ENCODE measurements at regions not wholly inside any gene's neighbourhood (a gene's known extent, or its start where the extent isn't known, plus 50 kb on each side); places are given as distances from the start of the nearest gene placed in this dataset.

- no peak for TF ChIP-seq CTCF (IDR thresholded peaks at IDR 0.05)
- Mint-ChIP-seq H3K27me3 (ENCODE audit: low read depth in 2 of 2) (no peaks in the 10 kb centered on the region), H3K9me3 (peaks cover 0 to 2% of the 10 kb centered on the region in 2 donors), H3K4me1 (no peaks in the 10 kb centered on the region), H3K36me3 (no peaks in the 10 kb centered on the region), H3K27ac (no peak overlapping the region), H3K4me3 (no peak overlapping the region)
- Histone ChIP-seq H3K36me3 (ENCODE audit: control insufficient read depth, insufficient read depth, low read length) (no peaks in the 10 kb centered on the region), H3K27me3 (ENCODE audit: control insufficient read depth, insufficient read depth, low read length) (no peaks in the 10 kb centered on the region), H3K4me3 (ENCODE audit: low read length) (no peak overlapping the region), H3K4me1 (ENCODE audit: control insufficient read depth, insufficient read depth, low read length) (no peaks in the 10 kb centered on the region), H3K9me3 (ENCODE audit: control insufficient read depth, insufficient read depth, low read length) (no peaks in the 10 kb centered on the region), H3K27ac (ENCODE audit: low read length) (no peak overlapping the region)
- WGBS (ENCODE audit: insufficient coverage), result 74% methylated on average over 3 of the region's 3 CpGs
- DNase-seq, result no peak
- no peak for ATAC-seq
- intact Hi-C loops (cut with micrococcal nuclease), result no loop called here
These were observed 219.6 kb downstream of the CD83 start for GRCh38 chr6:14337152-14337551.

- Mint-ChIP-seq H3K27ac (no peak overlapping the region), H3K4me1 (no peaks in the 10 kb centered on the region), H3K4me3 (no peak overlapping the region), H3K27me3 (ENCODE audit: low read depth in 2 of 2) (peaks cover 0 to 7% of the 10 kb centered on the region in 2 donors), H3K36me3 (no peaks in the 10 kb centered on the region), H3K9me3 (peaks cover 0 to 2% of the 10 kb centered on the region in 2 donors)
- H3K36me3 ChIP-seq (ENCODE audit: control insufficient read depth, insufficient read depth, low read length), result no peaks in the 10 kb centered on the region
- no peaks in the 10 kb centered on the region for H3K9me3 ChIP-seq (ENCODE audit: control insufficient read depth, insufficient read depth, low read length)
- H3K4me3 ChIP-seq (ENCODE audit: low read length), result no peak overlapping the region
- no peaks in the 10 kb centered on the region for H3K4me1 ChIP-seq (ENCODE audit: control insufficient read depth, insufficient read depth, low read length)
- DNase-seq (no peak), ATAC-seq (no peak)
- intact Hi-C loops (cut with micrococcal nuclease), result no loop called here
- TF ChIP-seq CTCF (IDR thresholded peaks at IDR 0.05), result no peak
- no peaks in the 10 kb centered on the region for H3K27me3 ChIP-seq (ENCODE audit: control insufficient read depth, insufficient read depth, low read length)
- WGBS (ENCODE audit: insufficient coverage), result 100% methylated on average over 1 of the region's 1 CpG
- H3K27ac ChIP-seq (ENCODE audit: low read length), result no peak overlapping the region
These were observed 221.6 kb downstream of the CD83 start for GRCh38 chr6:14339172-14339571.

- 92% methylated on average over 4 of the region's 4 CpGs for WGBS (ENCODE audit: insufficient coverage)
- H3K9me3 ChIP-seq (ENCODE audit: control insufficient read depth, insufficient read depth, low read length), result no peaks in the 10 kb centered on the region
- peaks cover 0 to 7% of the 10 kb centered on the region in 2 donors for H3K27me3 Mint-ChIP-seq (ENCODE audit: low read depth in 2 of 2)
- ATAC-seq, result no peak
- no peaks in the 10 kb centered on the region for H3K4me1 ChIP-seq (ENCODE audit: control insufficient read depth, insufficient read depth, low read length)
- no peaks in the 10 kb centered on the region for H3K36me3 ChIP-seq (ENCODE audit: control insufficient read depth, insufficient read depth, low read length)
- no peak overlapping the region for H3K27ac Mint-ChIP-seq
- no peaks in the 10 kb centered on the region for H3K27me3 ChIP-seq (ENCODE audit: control insufficient read depth, insufficient read depth, low read length)
- H3K9me3 Mint-ChIP-seq, result peaks cover 0 to 2% of the 10 kb centered on the region in 2 donors
- no peak overlapping the region for H3K4me3 ChIP-seq (ENCODE audit: low read length)
- H3K4me3 Mint-ChIP-seq, result no peak overlapping the region
- H3K27ac ChIP-seq (ENCODE audit: low read length), result no peak overlapping the region
- H3K36me3 Mint-ChIP-seq, result no peaks in the 10 kb centered on the region
- no peak for DNase-seq
- no peak for TF ChIP-seq CTCF (IDR thresholded peaks at IDR 0.05)
- no peaks in the 10 kb centered on the region for H3K4me1 Mint-ChIP-seq
- intact Hi-C loops (cut with micrococcal nuclease), result no loop called here
These were observed 222.4 kb downstream of the CD83 start for GRCh38 chr6:14339711-14340584.

- Mint-ChIP-seq H3K27ac (no peak overlapping the region), H3K4me1 (no peaks in the 10 kb centered on the region), H3K27me3 (ENCODE audit: low read depth in 2 of 2) (peaks cover 7 to 9% of the 10 kb centered on the region in 2 donors), H3K4me3 (no peak overlapping the region), H3K36me3 (no peaks in the 10 kb centered on the region), H3K9me3 (no peaks in the 10 kb centered on the region)
- Histone ChIP-seq H3K36me3 (ENCODE audit: control insufficient read depth, insufficient read depth, low read length) (no peaks in the 10 kb centered on the region), H3K4me1 (ENCODE audit: control insufficient read depth, insufficient read depth, low read length) (no peaks in the 10 kb centered on the region), H3K4me3 (ENCODE audit: low read length) (no peak overlapping the region), H3K27ac (ENCODE audit: low read length) (no peak overlapping the region), H3K9me3 (ENCODE audit: control insufficient read depth, insufficient read depth, low read length) (no peaks in the 10 kb centered on the region), H3K27me3 (ENCODE audit: control insufficient read depth, insufficient read depth, low read length) (no peaks in the 10 kb centered on the region)
- WGBS (ENCODE audit: insufficient coverage), result 75% methylated on average over 3 of the region's 6 CpGs
- intact Hi-C loops (cut with micrococcal nuclease), result no loop called here
- TF ChIP-seq CTCF (IDR thresholded peaks at IDR 0.05), result no peak
- DNase-seq, result no peak
- ATAC-seq, result no peak
These were observed 226.9 kb downstream of the CD83 start for GRCh38 chr6:14344486-14344885.
